ENCODE measurements at regions not wholly inside any gene's neighbourhood (a gene's known extent, or its start where the extent isn't known, plus 50 kb on each side); places are given as distances from the start of the nearest gene placed in this dataset.

DNA sequence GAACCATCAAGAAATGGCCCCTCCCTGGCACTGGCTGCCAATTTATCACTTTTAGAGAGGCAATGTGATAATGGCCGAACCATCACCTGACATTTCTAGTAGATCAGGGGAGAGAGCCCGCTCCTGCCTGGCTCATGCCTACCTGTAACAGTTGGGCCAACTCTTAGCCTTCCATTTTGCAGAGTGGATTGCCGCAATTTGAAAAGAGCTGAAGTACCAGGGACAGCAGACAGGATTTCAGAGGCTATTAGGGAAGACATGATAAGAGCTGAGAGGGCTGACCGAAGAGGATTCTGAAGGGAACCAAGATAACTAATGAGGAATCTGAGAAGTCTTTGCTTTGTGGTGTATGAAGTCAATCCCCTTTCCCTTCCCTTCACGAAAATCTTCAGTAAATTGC is 121.2 kb upstream of the ANKRD28 start:
- no peak for DNase-seq
- H3K9me3 Mint-ChIP-seq: peaks cover 0 to 6% (median 2%) of the 10 kb centered on the region in 7 donors
- no peaks in the 10 kb centered on the region for H3K36me3 Mint-ChIP-seq
- H3K27ac Mint-ChIP-seq: no peak overlapping the region
- Histone ChIP-seq H3K4me1 (ENCODE audit: control insufficient read depth in 1 of 2, insufficient read depth in 2 of 2, low read length in 2 of 2) (no peaks in the 10 kb centered on the region), H3K36me3 (replicated peaks in 1 of 2; ENCODE audit: control insufficient read depth in 1 of 2, insufficient read depth in 2 of 2, low read length in 2 of 2) (no peaks in the 10 kb centered on the region), H3K9me3 (replicated peaks in 1 of 2; ENCODE audit: control insufficient read depth in 1 of 2, insufficient read depth in 1 of 2, low read length in 2 of 2) (no peaks in the 10 kb centered on the region), H3K79me2 (ENCODE audit: insufficient read depth, low read length) (no peaks in the 10 kb centered on the region), H3K4me2 (replicated peaks; ENCODE audit: extremely low read depth, low read length, poor library complexity, severe bottlenecking) (no peak overlapping the region), H4K20me1 (ENCODE audit: insufficient read depth, low read length) (no peaks in the 10 kb centered on the region), H3K4me3 (replicated peaks in 1 of 3; ENCODE audit: low read depth in 2 of 3, low read length in 3 of 3) (no peak overlapping the region), H3K27ac (ENCODE audit: low read depth in 1 of 2, low read length in 2 of 2) (no peak overlapping the region), H3K27me3 (ENCODE audit: control insufficient read depth in 2 of 2, insufficient read depth in 2 of 2, low read length in 2 of 2) (no peaks in the 10 kb centered on the region), H3K9ac (ENCODE audit: insufficient read depth, low read length, poor library complexity, severe bottlenecking) (no peak overlapping the region), H2AFZ (ENCODE audit: insufficient read depth, low read depth, low read length, poor library complexity, severe bottlenecking) (no peak overlapping the region)
- WGBS (ENCODE audit: insufficient coverage): 100% methylated on average over 4 of the region's 5 CpGs
- intact Hi-C loops (cut with micrococcal nuclease): no loop called here
- no peak overlapping the region for H3K4me3 Mint-ChIP-seq
- H3K27me3 Mint-ChIP-seq (ENCODE audit: low read depth in 3 of 3): peaks cover 0 to 3% (median 0%) of the 10 kb centered on the region in 3 donors
- no peaks in the 10 kb centered on the region for H3K4me1 Mint-ChIP-seq
- TF ChIP-seq, protein P1, sequence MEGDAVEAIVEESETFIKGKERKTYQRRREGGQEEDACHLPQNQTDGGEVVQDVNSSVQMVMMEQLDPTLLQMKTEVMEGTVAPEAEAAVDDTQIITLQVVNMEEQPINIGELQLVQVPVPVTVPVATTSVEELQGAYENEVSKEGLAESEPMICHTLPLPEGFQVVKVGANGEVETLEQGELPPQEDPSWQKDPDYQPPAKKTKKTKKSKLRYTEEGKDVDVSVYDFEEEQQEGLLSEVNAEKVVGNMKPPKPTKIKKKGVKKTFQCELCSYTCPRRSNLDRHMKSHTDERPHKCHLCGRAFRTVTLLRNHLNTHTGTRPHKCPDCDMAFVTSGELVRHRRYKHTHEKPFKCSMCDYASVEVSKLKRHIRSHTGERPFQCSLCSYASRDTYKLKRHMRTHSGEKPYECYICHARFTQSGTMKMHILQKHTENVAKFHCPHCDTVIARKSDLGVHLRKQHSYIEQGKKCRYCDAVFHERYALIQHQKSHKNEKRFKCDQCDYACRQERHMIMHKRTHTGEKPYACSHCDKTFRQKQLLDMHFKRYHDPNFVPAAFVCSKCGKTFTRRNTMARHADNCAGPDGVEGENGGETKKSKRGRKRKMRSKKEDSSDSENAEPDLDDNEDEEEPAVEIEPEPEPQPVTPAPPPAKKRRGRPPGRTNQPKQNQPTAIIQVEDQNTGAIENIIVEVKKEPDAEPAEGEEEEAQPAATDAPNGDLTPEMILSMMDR (IDR thresholded peaks at IDR 0.05): no peak

DNA sequence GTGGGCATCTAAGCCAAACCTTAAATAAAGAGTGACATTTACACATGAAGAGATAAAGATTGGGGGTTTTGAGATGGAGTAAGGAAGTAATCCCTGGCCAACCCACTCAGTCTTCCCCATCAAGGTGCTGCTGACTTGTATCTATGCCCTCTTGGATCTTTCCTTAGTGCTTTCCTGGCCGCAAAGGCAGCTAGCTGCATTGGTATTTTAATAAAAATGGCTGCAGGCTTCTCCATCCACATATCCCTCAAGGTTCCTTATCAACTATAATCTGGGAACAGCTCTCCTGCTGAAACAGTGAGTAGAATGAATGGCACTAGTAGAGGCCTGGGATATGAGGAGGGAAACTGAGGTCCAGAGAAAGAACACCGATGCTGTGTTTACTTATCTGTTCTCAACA is 122.2 kb upstream of the ANKRD28 start:
- no peak overlapping the region for H3K4me3 ChIP-seq (replicated peaks in 1 of 3; ENCODE audit: low read depth in 2 of 3, low read length in 3 of 3)
- H3K9ac ChIP-seq (ENCODE audit: insufficient read depth, low read length, poor library complexity, severe bottlenecking): no peak overlapping the region
- no peaks in the 10 kb centered on the region for H3K27me3 ChIP-seq (ENCODE audit: control insufficient read depth in 2 of 2, insufficient read depth in 2 of 2, low read length in 2 of 2)
- H3K9me3 ChIP-seq (replicated peaks in 1 of 2; ENCODE audit: control insufficient read depth in 1 of 2, insufficient read depth in 1 of 2, low read length in 2 of 2): no peaks in the 10 kb centered on the region
- TF ChIP-seq, protein P1 (IDR thresholded peaks at IDR 0.05): no peak
- peaks cover 0 to 2% (median 0%) of the 10 kb centered on the region in 7 donors for H3K9me3 Mint-ChIP-seq
- no peak overlapping the region for H2AFZ ChIP-seq (ENCODE audit: insufficient read depth, low read depth, low read length, poor library complexity, severe bottlenecking)
- H3K36me3 ChIP-seq (replicated peaks in 1 of 2; ENCODE audit: control insufficient read depth in 1 of 2, insufficient read depth in 2 of 2, low read length in 2 of 2): no peaks in the 10 kb centered on the region
- H3K4me1 Mint-ChIP-seq: no peaks in the 10 kb centered on the region
- H3K27me3 Mint-ChIP-seq (ENCODE audit: low read depth in 3 of 3): peaks cover 0 to 3% (median 0%) of the 10 kb centered on the region in 3 donors
- H3K27ac ChIP-seq (ENCODE audit: low read depth in 1 of 2, low read length in 2 of 2): no peak overlapping the region
- H3K4me1 ChIP-seq (ENCODE audit: control insufficient read depth in 1 of 2, insufficient read depth in 2 of 2, low read length in 2 of 2): no peaks in the 10 kb centered on the region
- H3K27ac Mint-ChIP-seq: peak overlapping the region in 1 of 7 donors; percentile 26
- H4K20me1 ChIP-seq (ENCODE audit: insufficient read depth, low read length): no peaks in the 10 kb centered on the region
- WGBS (ENCODE audit: insufficient coverage): no CpG with 5 or more reads among the region's 2 CpGs
- no peak overlapping the region for H3K4me3 Mint-ChIP-seq
- no peak for DNase-seq
- H3K4me2 ChIP-seq (replicated peaks; ENCODE audit: extremely low read depth, low read length, poor library complexity, severe bottlenecking): no peak overlapping the region
- intact Hi-C loops (cut with micrococcal nuclease): no loop called here
- no peaks in the 10 kb centered on the region for H3K79me2 ChIP-seq (ENCODE audit: insufficient read depth, low read length)
- no peaks in the 10 kb centered on the region for H3K36me3 Mint-ChIP-seq

All from CD14-positive monocyte (primary cell).